ENCODE measurements at regions not wholly inside any gene's neighbourhood (a gene's known extent, or its start where the extent isn't known, plus 50 kb on each side); places are given as distances from the start of the nearest gene placed in this dataset.
"Not testable (repeated sequence)": the region's sequence is repeated elsewhere in the genome, so short reads cannot be mapped to it uniquely, and the experiment has no call there.

DNA sequence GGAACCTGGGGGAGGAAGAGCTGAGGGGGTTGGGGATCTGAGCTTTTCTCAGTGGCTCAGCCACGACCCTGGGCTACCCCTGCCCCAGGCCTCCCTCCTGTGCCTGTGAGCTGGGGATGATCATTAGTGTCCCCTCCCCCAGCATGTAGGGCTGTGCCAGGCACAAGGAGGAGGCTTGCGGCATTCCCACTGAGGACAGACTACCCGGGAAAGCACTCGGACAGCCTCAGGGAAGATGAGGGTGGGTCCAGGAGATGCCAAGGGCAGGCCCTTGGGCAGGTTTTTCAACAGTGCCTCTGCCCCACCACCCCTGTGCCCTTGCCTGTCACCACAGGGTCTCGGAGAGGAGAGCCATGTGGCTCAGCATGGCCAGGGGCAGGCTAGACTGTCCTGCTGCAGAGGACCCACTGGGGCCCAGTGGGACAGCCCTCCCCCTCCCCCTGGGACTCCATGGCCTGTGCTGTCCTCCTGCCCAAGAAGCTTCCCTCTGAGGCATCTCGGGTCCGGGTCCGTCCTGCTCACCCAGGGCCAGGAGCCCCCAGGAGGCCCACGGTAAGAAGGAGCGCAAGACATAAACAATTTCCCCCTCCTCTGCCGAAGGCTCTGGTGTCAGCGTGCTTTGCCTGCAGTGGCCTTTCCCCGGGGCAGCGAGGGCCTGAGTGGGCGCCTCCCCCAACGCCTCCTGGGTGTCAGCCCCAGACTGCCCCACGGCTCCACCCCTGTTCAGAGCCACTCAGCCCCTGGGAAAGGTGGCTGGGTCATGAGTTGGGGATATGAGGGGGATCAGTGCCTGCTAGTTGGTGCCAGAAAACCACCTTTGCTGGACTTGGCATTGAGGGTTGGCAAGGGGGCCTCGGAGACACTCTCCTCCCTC lies 192.5 kb downstream of the GOLGA6L6 start:
- no peak overlapping the region for H3K27ac Mint-ChIP-seq
- H3K4me3 Mint-ChIP-seq: no peak overlapping the region
- H3K27me3 Mint-ChIP-seq (ENCODE audit: low read depth): no peaks in the 10 kb centered on the region
- no peaks in the 10 kb centered on the region for H3K36me3 Mint-ChIP-seq (ENCODE audit: insufficient read depth in 2 of 2)
- ATAC-seq (replicated peaks in 1 of 2) (no peak), DNase-seq (no peak)
- no peaks in the 10 kb centered on the region for H3K4me1 Mint-ChIP-seq (ENCODE audit: low read depth)
- no peaks in the 10 kb centered on the region for H3K9me3 Mint-ChIP-seq

DNA sequence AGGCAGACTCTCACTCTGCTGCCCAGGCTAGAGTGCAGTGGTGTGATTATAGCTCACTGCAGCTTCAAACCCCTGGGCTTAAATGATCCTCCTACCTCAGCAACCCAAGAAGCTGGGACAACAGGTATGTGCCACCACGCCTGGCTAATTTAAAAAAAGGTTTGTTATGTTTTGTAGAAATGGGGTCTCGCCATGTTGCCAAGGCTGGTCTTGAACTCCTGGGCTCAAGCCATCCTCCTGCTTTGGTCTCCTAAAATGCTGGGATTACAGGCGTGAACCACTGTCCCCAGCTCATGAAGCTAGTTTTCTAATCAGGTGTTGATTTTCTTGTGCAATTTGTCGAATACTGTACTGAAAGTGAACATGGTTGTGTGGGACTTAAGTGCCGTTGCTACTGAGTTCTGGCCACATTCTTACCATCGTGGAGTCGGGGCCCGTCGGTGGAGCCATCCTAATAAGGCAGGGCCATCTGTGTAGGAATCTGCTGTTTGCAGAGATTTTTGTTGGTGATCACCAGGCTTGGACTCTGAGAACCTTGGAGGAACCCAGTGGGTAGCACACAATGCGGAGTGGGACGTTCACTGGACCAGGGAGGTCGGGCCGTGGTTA lies 193.2 kb downstream of the GOLGA6L6 start:
- no peaks in the 10 kb centered on the region for H3K4me1 Mint-ChIP-seq (ENCODE audit: low read depth)
- H3K9me3 Mint-ChIP-seq: no peaks in the 10 kb centered on the region
- H3K27ac Mint-ChIP-seq: no peak overlapping the region
- ATAC-seq (replicated peaks in 1 of 2) (no peak), DNase-seq (no peak)
- no peak overlapping the region for H3K4me3 Mint-ChIP-seq
- H3K27me3 Mint-ChIP-seq (ENCODE audit: low read depth): no peaks in the 10 kb centered on the region
- no peaks in the 10 kb centered on the region for H3K36me3 Mint-ChIP-seq (ENCODE audit: insufficient read depth in 2 of 2)

DNA sequence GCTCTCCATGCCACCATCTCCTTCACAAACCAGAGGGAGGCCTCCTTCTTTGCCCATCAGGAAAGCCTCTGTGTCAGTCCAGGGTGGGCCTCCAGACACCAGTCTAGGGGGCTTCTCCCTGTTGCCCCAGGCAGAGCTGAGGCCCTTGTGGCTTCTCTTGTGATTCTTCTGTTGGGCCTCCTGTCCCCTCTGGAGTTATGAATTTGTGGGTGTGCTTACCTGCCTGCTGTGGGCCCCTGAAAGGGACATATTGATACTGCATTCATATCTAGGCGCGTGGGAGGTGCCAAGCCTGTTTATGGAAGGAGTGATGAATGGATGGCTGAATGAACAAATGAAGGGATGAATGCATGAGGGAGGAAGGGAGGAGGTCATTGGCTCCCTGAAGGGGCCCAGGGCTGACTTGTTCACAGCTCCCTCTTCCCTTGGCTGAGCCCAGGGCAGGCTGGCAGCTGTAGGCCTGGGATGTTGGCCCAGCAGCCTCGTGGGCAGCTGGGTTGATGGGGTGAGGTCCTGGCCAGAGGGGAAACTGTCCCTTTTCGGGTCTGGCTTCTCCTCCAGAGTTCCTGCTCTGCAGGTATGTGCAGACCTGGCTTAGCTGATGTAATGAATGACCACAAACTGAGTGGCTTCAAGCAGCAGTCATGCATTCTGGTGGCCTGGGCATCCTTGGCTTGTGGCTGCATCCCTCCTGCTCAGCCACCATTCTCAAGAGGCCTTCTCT lies 195.4 kb downstream of the GOLGA6L6 start:
- DNase-seq (no peak), ATAC-seq (replicated peaks in 1 of 2) (no peak)
- Mint-ChIP-seq H3K36me3 (ENCODE audit: insufficient read depth in 2 of 2) (no peaks in the 10 kb centered on the region), H3K4me1 (ENCODE audit: low read depth) (no peaks in the 10 kb centered on the region), H3K9me3 (no peaks in the 10 kb centered on the region), H3K4me3 (no peak overlapping the region), H3K27ac (no peak overlapping the region), H3K27me3 (ENCODE audit: low read depth) (no peaks in the 10 kb centered on the region)

DNA sequence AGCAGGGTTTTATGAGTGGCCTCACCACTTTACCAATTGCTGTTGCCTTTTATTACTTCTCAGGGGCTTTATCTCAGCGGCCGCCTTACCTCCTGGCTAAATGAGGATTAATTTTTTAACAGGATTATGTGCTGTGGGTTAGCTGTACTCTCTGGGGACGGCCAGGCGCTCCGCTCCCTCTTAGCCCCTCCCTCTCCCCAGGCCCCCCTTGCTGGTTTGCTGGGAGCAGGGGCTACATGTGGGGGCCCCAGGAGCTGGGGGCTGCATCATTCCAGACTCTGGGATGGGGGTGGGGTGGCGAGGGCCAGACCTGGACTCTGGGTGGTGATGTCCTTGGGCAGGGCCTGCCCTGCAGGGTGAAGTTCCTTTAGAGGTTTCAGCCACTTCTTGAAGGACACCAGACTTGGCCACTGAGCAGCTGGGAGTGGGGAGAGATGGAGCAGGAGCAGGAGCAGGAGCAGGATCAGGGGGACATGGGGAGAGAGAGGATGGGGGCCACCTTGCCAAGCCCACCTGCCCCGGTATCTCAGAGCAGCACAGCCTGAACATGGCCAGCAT lies 196.1 kb downstream of the GOLGA6L6 start:
- Mint-ChIP-seq H3K27ac (no peak overlapping the region), H3K9me3 (no peaks in the 10 kb centered on the region), H3K4me3 (no peak overlapping the region), H3K4me1 (ENCODE audit: low read depth) (no peaks in the 10 kb centered on the region), H3K36me3 (ENCODE audit: insufficient read depth in 2 of 2) (no peaks in the 10 kb centered on the region), H3K27me3 (ENCODE audit: low read depth) (no peaks in the 10 kb centered on the region)
- no peak for DNase-seq
- no peak for ATAC-seq (replicated peaks in 1 of 2)

DNA sequence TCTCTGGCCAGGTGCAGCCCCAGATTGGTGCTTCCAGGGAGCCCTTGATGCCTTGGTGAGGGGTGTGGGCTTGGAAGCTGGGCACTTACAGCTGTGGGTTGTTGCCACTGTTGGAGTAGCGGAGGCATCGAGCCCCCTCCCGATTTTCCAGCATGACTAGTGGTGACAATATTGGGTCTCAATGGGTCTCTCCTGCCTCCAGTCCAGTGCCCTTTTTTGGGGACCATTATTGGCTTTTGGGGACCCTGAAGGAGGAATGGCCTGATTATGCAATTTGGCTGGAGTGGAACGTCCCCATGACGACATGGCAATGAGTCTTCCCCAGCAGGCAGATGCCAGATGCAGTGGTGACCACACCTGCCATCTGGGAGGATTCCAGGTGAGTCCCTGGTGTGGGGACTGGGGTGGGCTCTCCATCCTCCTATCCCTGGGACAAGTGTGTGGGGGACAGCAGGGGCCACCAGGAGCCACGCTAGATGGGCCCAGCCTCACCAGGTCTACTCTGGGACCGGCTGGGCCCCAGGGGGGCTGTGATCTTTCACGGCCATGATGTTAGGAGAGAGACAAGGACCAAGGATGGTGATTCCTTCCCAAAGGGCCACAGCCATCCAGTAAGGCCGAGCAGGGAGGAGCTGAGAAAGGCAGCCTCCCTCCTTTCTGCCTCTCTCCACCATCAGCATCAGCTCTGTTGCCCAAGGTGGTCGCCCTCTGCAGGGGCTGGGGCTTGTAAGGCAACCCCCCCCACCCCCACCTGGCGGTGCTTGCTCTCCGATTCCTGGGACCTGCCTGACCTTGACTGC lies 196.8 kb downstream of the GOLGA6L6 start:
- Mint-ChIP-seq H3K9me3 (no peaks in the 10 kb centered on the region), H3K27ac (no peak overlapping the region), H3K36me3 (ENCODE audit: insufficient read depth in 2 of 2) (no peaks in the 10 kb centered on the region), H3K4me3 (no peak overlapping the region), H3K4me1 (ENCODE audit: low read depth) (no peaks in the 10 kb centered on the region), H3K27me3 (ENCODE audit: low read depth) (no peaks in the 10 kb centered on the region)
- ATAC-seq (replicated peaks in 1 of 2) (no peak), DNase-seq (no peak)

DNA sequence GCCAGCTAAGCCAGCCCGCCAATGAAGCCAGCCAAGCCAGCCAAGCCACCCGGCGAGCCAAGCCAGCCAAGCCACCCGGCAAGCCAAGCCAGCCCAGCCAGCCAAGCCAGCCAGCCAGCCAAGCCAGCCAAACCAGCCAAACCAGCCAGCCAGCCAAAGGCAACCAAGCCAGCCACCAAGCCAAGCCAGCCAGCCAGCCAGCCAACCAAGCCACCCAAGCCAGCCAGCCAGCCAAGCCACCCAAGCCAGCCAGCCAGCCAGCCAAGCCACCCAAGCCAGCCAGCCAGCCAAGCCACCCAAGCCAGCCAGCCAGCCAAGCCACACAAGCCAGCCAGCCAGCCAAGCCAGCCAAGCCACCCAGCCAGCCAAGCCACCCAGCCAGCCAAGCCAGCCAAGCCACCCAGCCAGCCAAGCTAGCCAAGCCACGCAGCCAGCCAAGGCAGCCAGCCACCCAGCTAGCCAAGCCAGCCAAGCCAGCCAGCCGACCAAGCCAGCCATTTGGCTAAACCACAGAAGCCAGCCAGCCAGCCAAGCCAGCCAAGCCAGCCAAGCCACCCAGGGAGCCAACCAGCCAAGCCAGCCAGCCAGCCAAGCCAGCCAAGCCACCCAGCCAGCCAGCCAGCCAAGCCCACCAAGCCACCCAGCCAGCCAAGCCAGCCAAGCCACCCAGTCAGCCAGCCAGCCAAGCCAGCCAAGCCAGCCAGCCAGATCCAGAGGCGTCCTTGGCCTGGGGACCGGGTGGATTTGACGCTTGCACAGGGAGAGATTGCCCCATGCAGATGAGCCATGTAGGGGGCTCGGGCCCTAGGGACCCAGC lies 198.0 kb downstream of the GOLGA6L6 start:
- H3K9me3 Mint-ChIP-seq: not testable (repeated sequence)

DNA sequence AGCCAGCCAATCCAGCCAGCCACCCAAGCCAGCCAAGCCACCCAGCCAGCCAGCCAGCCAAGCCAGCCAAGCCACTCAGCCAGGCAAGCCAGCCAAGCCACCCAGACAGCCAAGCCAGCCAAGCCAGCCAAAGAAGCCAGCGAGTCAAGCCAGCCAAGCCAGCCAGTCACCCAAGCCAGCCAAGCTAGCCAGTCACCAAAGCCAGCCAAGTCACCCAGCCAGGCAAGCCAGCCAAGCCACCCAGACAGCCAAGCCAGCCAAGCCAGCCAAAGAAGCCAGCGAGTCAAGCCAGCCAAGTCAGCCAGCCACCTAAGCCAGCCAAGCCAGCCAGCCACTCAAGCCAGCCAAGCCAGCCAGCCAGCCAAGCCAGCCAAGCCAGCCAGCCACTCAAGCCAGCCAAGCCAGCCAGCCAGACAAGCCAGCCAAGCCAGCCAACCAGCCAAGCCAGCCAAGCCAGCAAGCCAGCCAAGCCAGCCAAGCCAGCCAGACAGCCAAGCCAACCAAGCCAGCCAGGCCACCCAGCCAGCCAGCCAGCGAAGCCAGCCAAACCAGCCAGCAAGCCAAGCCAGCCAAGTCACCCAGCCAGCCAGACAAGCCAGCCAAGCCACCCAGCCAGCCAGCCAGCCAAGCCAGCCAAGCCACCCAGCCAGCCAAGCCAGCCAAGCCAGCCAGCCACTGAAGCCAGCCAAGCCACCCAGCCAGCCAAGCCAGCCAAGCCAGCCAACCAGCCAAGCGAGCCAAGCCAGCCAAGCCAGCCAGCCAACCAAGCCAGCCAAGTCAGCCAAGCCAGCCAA lies 198.8 kb downstream of the GOLGA6L6 start:
- not testable (repeated sequence) for H3K4me1 Mint-ChIP-seq (ENCODE audit: low read depth); H3K4me3 Mint-ChIP-seq; H3K27me3 Mint-ChIP-seq (ENCODE audit: low read depth); DNase-seq; H3K27ac Mint-ChIP-seq; H3K9me3 Mint-ChIP-seq; ATAC-seq (replicated peaks in 1 of 2); H3K36me3 Mint-ChIP-seq (ENCODE audit: insufficient read depth in 2 of 2)

More for the DNA sequence above, 198.0 kb downstream of the GOLGA6L6 start:
- H3K27me3 Mint-ChIP-seq (ENCODE audit: low read depth); H3K36me3 Mint-ChIP-seq (ENCODE audit: insufficient read depth in 2 of 2); DNase-seq; H3K4me1 Mint-ChIP-seq (ENCODE audit: low read depth); H3K27ac Mint-ChIP-seq; H3K4me3 Mint-ChIP-seq; ATAC-seq (replicated peaks in 1 of 2): not testable (repeated sequence)

DNA sequence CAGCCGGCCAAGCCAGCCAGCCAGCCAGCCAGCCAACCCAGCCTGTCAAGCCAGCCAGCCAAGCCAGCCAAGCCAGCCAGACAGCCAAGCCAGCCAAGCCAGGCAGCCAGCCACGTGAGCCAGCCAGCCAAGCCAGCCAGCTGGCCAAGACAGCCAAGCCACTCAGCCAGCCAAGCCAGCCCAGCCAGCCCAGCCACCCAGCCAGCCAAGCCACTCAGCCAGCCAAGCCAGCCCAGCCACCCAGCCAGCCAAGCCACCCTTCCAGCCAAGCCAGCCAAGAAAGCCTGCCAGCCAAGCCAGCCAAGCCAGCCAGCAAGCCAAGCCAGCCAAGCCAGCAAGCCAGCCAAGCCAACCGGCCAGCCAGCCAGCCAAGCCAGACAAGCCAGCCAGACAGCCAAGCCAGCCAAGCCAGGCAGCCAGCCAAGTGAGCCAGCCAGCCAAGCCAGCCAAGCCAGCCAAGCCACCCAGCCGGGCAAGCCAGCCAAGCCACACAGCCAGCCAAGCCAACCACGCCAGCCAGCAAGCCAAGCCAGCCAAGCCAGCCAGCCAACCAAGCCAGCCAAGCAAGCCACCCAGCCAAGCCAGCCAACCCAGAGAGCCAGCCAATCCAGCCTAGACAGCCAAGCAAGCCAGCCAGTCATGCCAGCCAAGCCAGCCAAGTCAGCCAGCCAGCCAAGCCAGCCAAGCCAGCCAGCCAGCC lies 199.5 kb downstream of the GOLGA6L6 start:
- no peaks in the 10 kb centered on the region for H3K27me3 Mint-ChIP-seq (ENCODE audit: low read depth)
- no peaks in the 10 kb centered on the region for H3K4me1 Mint-ChIP-seq (ENCODE audit: low read depth)
- peaks cover 0 to 2% of the 10 kb centered on the region in 2 donors for H3K36me3 Mint-ChIP-seq (ENCODE audit: insufficient read depth in 2 of 2)
- no peak overlapping the region for H3K27ac Mint-ChIP-seq
- no peak overlapping the region for H3K4me3 Mint-ChIP-seq
- no peak for ATAC-seq (replicated peaks in 1 of 2)
- H3K9me3 Mint-ChIP-seq: peaks cover 0 to 2% of the 10 kb centered on the region in 2 donors
- no peak for DNase-seq

DNA sequence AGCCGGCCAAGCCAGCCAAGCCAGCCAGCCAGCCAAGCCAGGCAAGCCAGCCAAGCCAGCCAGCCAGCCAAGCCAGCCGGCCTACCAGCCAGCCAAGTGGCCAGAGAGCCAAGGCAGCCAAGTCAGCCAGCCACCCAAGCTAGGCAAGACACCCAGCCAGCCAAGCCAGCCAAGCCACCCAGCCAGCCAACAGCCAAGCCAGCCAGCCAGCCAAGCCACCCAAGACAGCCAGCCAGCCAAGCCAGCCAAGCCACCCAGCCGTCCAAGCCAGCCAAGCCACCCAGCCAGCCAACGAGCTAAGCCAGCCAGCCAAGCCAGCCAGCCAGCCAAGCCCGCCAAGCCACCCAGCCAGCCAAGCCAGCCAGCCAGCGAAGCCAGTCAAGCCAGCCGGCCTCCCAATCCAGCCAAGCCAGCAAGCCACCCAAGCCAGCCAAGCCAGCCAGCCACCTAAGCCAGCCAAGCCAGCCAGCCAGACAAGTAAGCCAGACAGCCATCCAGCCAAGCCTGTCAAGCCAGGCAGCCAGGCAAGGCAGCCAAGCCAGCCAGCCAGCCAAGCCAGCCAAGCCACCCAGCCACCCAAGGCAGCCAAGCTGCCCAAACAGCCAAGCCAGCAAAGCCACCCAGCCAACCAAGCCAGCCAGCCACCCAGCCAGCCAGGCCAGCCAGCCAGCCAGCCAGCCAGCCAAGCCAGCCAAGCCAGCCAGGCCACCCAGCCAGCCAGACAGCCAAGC lies 200.5 kb downstream of the GOLGA6L6 start:
- peaks cover 0 to 2% of the 10 kb centered on the region in 2 donors for H3K36me3 Mint-ChIP-seq (ENCODE audit: insufficient read depth in 2 of 2)
- H3K4me1 Mint-ChIP-seq (ENCODE audit: low read depth): no peaks in the 10 kb centered on the region
- no peak overlapping the region for H3K27ac Mint-ChIP-seq
- ATAC-seq (replicated peaks in 1 of 2): peak in 1 of 2 donors; percentile 38
- peaks cover 0 to 2% of the 10 kb centered on the region in 2 donors for H3K9me3 Mint-ChIP-seq
- no peak for DNase-seq
- H3K4me3 Mint-ChIP-seq: no peak overlapping the region
- H3K27me3 Mint-ChIP-seq (ENCODE audit: low read depth): no peaks in the 10 kb centered on the region

DNA sequence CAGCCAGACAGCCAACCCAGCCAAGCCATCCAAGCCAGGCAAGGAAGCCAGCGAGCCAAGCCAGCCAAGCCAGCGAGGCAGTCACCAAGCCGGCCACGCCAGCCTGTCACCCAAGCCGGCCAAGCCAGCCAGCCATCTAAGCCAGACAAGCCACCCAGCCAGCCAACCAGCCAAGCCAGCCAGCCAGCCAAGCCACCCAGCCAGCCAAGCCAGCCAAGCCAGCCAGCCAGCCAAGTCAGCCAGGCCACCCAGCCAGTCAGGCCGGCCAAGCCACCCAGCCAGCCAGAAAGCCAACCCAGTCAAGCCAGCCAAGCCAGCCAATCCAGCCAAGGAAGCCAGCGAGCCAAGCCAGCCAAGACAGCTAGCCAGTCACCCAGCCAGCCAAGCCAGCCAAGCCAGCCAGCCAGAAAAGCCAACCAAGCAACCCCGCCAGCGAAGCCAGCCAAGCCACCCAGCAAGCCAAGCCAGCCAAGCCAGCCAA lies 201.2 kb downstream of the GOLGA6L6 start:
- H3K36me3 Mint-ChIP-seq (ENCODE audit: insufficient read depth in 2 of 2): peaks cover 0 to 2% of the 10 kb centered on the region in 2 donors
- DNase-seq: no peak
- H3K9me3 Mint-ChIP-seq: peaks cover 0 to 2% of the 10 kb centered on the region in 2 donors
- ATAC-seq (replicated peaks in 1 of 2): peak; percentile 18 to 44
- H3K27ac Mint-ChIP-seq: no peak overlapping the region
- H3K4me1 Mint-ChIP-seq (ENCODE audit: low read depth): no peaks in the 10 kb centered on the region
- H3K4me3 Mint-ChIP-seq: no peak overlapping the region
- no peaks in the 10 kb centered on the region for H3K27me3 Mint-ChIP-seq (ENCODE audit: low read depth)

All from activated T-cell treated with anti-CD3 and anti-CD28 coated beads, Interleukin-2, amount 50 U/mL, for 72 hours (primary cell).